HepG2 (cell line): ENCODE measurements at regions not wholly inside any gene's neighbourhood (a gene's known extent, or its start where the extent isn't known, plus 50 kb on each side); places are given as distances from the start of the nearest gene placed in this dataset.

ENCODE experiments used
- ATAC-seq: fragments of 200-7000 bp; cut with Tn5 transposase; 3 replicates; pipeline ENCODE4 v1.9.1; 2020; ENCODE audit warnings: mild to moderate bottlenecking, moderate library complexity
- BruUV-seq: library from RNA; stranded (reverse); fragments of 400-500 nt; replicated peaks from 2 replicates; lab custom pipeline; 2021; lab: Mats Ljungman, UMichigan
- CTCF ChIA-PET: fragments of 300-600 bp; formaldehyde crosslinking; extraction: SDS; loops from one replicate; lab custom pipeline; 2021; ENCODE audit warnings: low total read pairs, inconsistent platforms, low intra/inter-chr PET ratio; lab: Yijun Ruan, JAX
- POLR2A ChIA-PET: fragments of 350-600 bp; sonication (Branson Sonifier 250); formaldehyde crosslinking; loops from one replicate; lab custom pipeline; 2020; ENCODE audit warnings: antibody characterized with exemption, inconsistent platforms; lab: Yijun Ruan, JAX
- DNase-seq: peaks from one replicate; pipeline ENCODE4 v3.0.0-alpha.2; 2015; ENCODE audit warnings: low spot score
- FAIRE-seq: peaks from 3 replicates; lab custom pipeline; 2011; peaks lifted over from hg19 to GRCh38; lab: Jason Lieb, UNC
- H2AFZ ChIP-seq: one replicate; pipeline ENCODE4 v1.6.1; 2011; ENCODE audit warnings: low read length, inconsistent platforms
- H3K27ac ChIP-seq: fragments of 300-600 bp; 3 replicates; pipeline ENCODE4 v1.8.0; 2011; ENCODE audit warnings: mixed run types, mild to moderate bottlenecking, mixed read lengths, low read length, inconsistent platforms; ENCODE audit not compliant: insufficient read depth; ENCODE audit errors: extremely low read length
- H3K27me3 ChIP-seq, 2 experiments: fragments of 200-600 bp in 1 of 2; 2 replicates in 1 of 2; 3 replicates in 1 of 2; pipeline versions ENCODE4 v1.6.0 to v1.8.0; 2011; ENCODE audit warnings: low read length in 2 of 2, mild to moderate bottlenecking in 2 of 2, moderate library complexity in 2 of 2, inconsistent platforms in 1 of 2; ENCODE audit not compliant: insufficient read depth in 2 of 2, control insufficient read depth in 1 of 2
- H3K36me3 ChIP-seq, 2 experiments: fragments of 200-600 bp in 1 of 2; replicated peaks in 1 of 2; 2 replicates in 1 of 2; 3 replicates in 1 of 2; pipeline versions ENCODE4 v1.5.1 to v1.8.0; 2011; ENCODE audit warnings: low read length in 2 of 2, inconsistent platforms in 1 of 2; ENCODE audit not compliant: insufficient read depth in 2 of 2, control insufficient read depth in 1 of 2
- H3K4me1 ChIP-seq: 2 replicates; pipeline ENCODE4 v1.5.1; 2012; ENCODE audit warnings: low read length, inconsistent platforms; ENCODE audit not compliant: insufficient read depth
- H3K4me2 ChIP-seq: 2 replicates; pipeline ENCODE4 v1.6.0; 2011; ENCODE audit warnings: low read depth, low read length, inconsistent platforms
- H3K4me3 ChIP-seq, 3 experiments: fragments of 200-600 bp in 1 of 3; sonication (generic), shearing (Covaris generic) in 1 of 3; replicated peaks in 1 of 3; 2 replicates each; pipeline ENCODE4 v1.5.1; 2011 to 2016; ENCODE audit warnings: low read length in 3 of 3, inconsistent platforms in 2 of 3, low read depth in 2 of 3, mild to moderate bottlenecking in 2 of 3, control low read depth in 1 of 3, mixed read lengths in 1 of 3; ENCODE audit not compliant: insufficient read depth in 1 of 3
- H3K79me2 ChIP-seq: one replicate; pipeline ENCODE4 v1.6.1; 2011; ENCODE audit warnings: low read length, inconsistent platforms; ENCODE audit not compliant: insufficient read depth
- H3K9ac ChIP-seq: 2 replicates; pipeline ENCODE4 v1.6.0; 2011; ENCODE audit warnings: mild to moderate bottlenecking, low read depth, low read length, inconsistent platforms; ENCODE audit not compliant: insufficient read depth
- H3K9me3 ChIP-seq: 2 replicates; pipeline ENCODE4 v1.5.1; 2012; ENCODE audit warnings: mild to moderate bottlenecking, low read length
- H4K20me1 ChIP-seq: 2 replicates; pipeline ENCODE4 v1.6.0; 2011; ENCODE audit warnings: inconsistent platforms, mild to moderate bottlenecking, low read length, moderate library complexity; ENCODE audit not compliant: insufficient read depth
- AHR ChIP-seq: IDR thresholded peaks from 2 replicates; pipeline ENCODE4 v1.6.1; 2018; ENCODE audit warnings: missing genetic modification reagents, missing compliant biosample characterization
- JDP2 ChIP-seq: sonication (generic); formaldehyde crosslinking; IDR thresholded peaks from 2 replicates; pipeline ENCODE4 v1.8.1; 2022; ENCODE audit warnings: missing genetic modification reagents, borderline replicate concordance
- JUNB ChIP-seq: sonication (generic); formaldehyde crosslinking; IDR thresholded peaks from 2 replicates; pipeline ENCODE4 v1.8.0; 2022; ENCODE audit warnings: missing genetic modification reagents, mild to moderate bottlenecking, borderline replicate concordance
- NR1H2 ChIP-seq: sonication (generic); formaldehyde crosslinking; IDR thresholded peaks from 2 replicates; pipeline ENCODE4 v1.8.1; 2022; ENCODE audit warnings: low read depth, missing genetic modification reagents, borderline replicate concordance
- NR2F1 ChIP-seq, 2 experiments: fragments of 450-650 bp in 1 of 2; formaldehyde crosslinking in 1 of 2; IDR thresholded peaks; 2 replicates each; pipeline versions ENCODE4 v1.5.0 to v1.6.1; 2016 to 2020; ENCODE audit warnings: mild to moderate bottlenecking in 1 of 2, missing compliant biosample characterization in 1 of 2, missing genetic modification reagents in 1 of 2, moderate library complexity in 1 of 2
- POGK ChIP-seq: sonication (generic); formaldehyde crosslinking; conservative IDR thresholded peaks from 2 replicates; pipeline ENCODE4 v1.8.0; 2022; ENCODE audit warnings: mild to moderate bottlenecking, moderate library complexity, missing genetic modification reagents
- RERE ChIP-seq: IDR thresholded peaks from 2 replicates; pipeline ENCODE4 v1.6.1; 2016; ENCODE audit warnings: low read depth, missing genetic modification reagents, missing compliant biosample characterization
- ZHX1 ChIP-seq: sonication (generic); formaldehyde crosslinking; IDR thresholded peaks from 2 replicates; pipeline ENCODE4 v1.8.1; 2022; ENCODE audit warnings: low read depth, mild to moderate bottlenecking, missing genetic modification reagents
- ZNF431 ChIP-seq: sonication (generic); formaldehyde crosslinking; IDR thresholded peaks from 2 replicates; pipeline ENCODE4 v1.9.0; 2022; ENCODE audit warnings: missing genetic modification reagents, low read depth, mild to moderate bottlenecking, borderline replicate concordance
- ZNF724P ChIP-seq: sonication (generic); formaldehyde crosslinking; IDR thresholded peaks from 2 replicates; pipeline ENCODE4 v1.8.0; 2022; ENCODE audit warnings: missing genetic modification reagents, borderline replicate concordance
- WGBS: methylation state at CpG from one replicate; pipeline ENCODE4 v1.1.6; 2017; ENCODE audit warnings: low lambda C conversion rate; 5-methylcytosine and 5-hydroxymethylcytosine counted together
- in situ Hi-C: cut with HindIII; loops from 2 replicates; pipeline ENCODE4 v1.10.0; 2017; ENCODE audit warnings: low pct_unique_long_range_greater_than_20kb; ENCODE audit not compliant: extremely low pct_ligation_motif_present
- intact Hi-C: fragments of 100-400 bp; cut with micrococcal nuclease; formaldehyde crosslinking; loops from one replicate; pipeline ENCODE4 v1.10.0; 2022; ENCODE audit not compliant: unreplicated experiment
- TF ChIP-seq, protein P1 (sequence below): sonication (generic); formaldehyde crosslinking; IDR thresholded peaks from 2 replicates; pipeline ENCODE4 v1.8.0; 2022; ENCODE audit warnings: mild to moderate bottlenecking, missing genetic modification reagents, moderate library complexity

DNA sequence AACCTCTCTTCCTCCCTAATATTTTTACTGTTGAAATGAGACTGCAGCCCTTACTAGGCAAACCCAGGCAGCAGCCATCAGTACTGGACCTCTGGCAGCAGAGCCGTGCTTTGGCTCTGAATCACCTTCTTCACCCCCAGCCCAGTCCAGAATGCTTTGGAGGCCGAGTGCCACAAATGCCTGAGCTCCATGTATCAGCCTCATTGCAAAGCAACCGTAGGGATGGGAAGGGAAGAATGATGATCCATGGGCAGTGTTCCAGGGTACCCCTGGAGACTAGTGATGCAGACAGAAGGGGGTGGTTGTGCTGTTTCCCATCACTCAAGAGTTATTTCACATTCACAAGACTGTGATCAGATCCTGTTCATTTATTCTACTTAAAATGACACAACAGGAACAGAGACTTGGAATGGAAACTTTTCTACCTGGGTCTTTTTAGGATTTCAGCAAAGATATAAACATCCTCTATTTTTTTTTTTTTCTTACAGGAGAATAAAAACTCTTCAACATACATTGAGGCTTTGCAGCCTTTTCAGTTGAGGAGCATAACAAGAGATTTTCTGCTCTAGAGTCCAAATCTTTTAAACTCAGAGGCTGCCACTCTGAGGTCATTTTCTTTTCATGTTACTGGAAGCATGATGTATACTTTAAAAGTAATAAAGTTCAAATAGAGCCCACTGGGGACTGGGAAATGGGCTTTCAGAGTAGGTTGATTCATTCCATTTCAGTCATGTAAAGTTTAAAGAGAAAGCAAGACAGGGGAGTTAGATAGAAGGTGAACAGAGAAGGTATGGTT, 138.3 kb downstream of the KCNJ2 start (continued):
- TF ChIP-seq POGK (no peak), NR1H2 (CRISPR knock-in tag) (no peak)

- no peaks in the 10 kb centered on the region for H3K36me3 ChIP-seq
- in situ Hi-C loops (no loop called here), intact Hi-C loops (no loop called here)
- 16% methylated on average over 2 of the region's 2 CpGs for WGBS
- H2AFZ ChIP-seq = no peak overlapping the region
- no peak for ATAC-seq
- H3K9ac ChIP-seq = no peak overlapping the region
- H4K20me1 ChIP-seq = no peaks in the 10 kb centered on the region
- no peak for FAIRE-seq
- no peaks in the 10 kb centered on the region; a peak in 1 of 5 replicates for H3K27me3 ChIP-seq
- POLR2A ChIA-PET = no interaction called here
- no peak overlapping the region for H3K4me2 ChIP-seq
- H3K4me3 ChIP-seq = no peak overlapping the region
- CTCF ChIA-PET = no interaction called here
- no peaks in the 10 kb centered on the region for H3K79me2 ChIP-seq
- DNase-seq = no peak
- H3K9me3 ChIP-seq = peaks cover 74% of the 10 kb centered on the region
- no TSS peak for BruUV-seq
- no peaks in the 10 kb centered on the region for H3K4me1 ChIP-seq
- H3K27ac ChIP-seq = no peak overlapping the region
- no peak for TF ChIP-seq AHR (CRISPR knock-in tag)
- no peak for TF ChIP-seq ZNF431
- no peak for TF ChIP-seq ZHX1
- no peak for TF ChIP-seq ZNF724P
- TF ChIP-seq, protein P1, sequence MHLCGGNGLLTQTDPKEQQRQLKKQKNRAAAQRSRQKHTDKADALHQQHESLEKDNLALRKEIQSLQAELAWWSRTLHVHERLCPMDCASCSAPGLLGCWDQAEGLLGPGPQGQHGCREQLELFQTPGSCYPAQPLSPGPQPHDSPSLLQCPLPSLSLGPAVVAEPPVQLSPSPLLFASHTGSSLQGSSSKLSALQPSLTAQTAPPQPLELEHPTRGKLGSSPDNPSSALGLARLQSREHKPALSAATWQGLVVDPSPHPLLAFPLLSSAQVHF = no peak
- no peak for TF ChIP-seq JDP2 (CRISPR knock-in tag)
- no peak for TF ChIP-seq RERE (CRISPR knock-in tag)
- TF ChIP-seq JUNB = no peak
- TF ChIP-seq NR2F1 (CRISPR knock-in tag; IDR thresholded peaks at IDR 0.05) = no peak
Observed at GRCh38 chr17:70308618-70309017, 139.3 kb downstream of the KCNJ2 start.
